COLO668 (cell line): ENCODE measurements at regions not wholly inside any gene's neighbourhood (a gene's known extent, or its start where the extent isn't known, plus 50 kb on each side); places are given as distances from the start of the nearest gene placed in this dataset.
A peak's percentile ranks its signal among the peaks of the same experiment; 100 is the strongest.

ENCODE experiments used
- DNase-seq: peaks from one replicate; lab custom pipeline; 2025; ENCODE audit not compliant: unreplicated experiment; lab: John Stamatoyannopoulos, UW

- no peak for DNase-seq
Observed at GRCh38 chr18:65326805-65327204, 424.0 kb upstream of the CDH7 start.

- DNase-seq, result no peak
Observed at GRCh38 chr18:65322895-65323294, 427.9 kb upstream of the CDH7 start.

GRCh38 chr18:65298422-65298821, 452.4 kb upstream of the CDH7 start:
- DNase-seq, result no peak

DNA sequence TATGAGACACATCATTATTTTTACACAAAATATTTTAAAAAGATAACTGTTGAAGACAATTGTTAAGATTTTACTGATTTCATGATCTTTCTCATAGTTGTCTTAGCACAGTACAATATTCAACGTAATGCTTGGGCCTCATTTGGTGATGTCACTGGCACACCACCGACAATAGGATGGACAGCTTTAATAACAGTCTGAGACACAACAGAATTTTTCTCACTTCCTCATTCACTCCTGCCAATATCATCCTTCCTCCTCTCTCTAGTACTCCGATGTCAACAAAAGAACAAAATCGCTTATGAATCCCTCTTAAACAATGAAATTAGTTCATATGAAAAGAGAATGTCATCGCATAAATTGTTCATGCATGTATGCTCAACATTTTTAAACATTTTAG, 461.9 kb upstream of the CDH7 start:
- DNase-seq, result no peak

DNA sequence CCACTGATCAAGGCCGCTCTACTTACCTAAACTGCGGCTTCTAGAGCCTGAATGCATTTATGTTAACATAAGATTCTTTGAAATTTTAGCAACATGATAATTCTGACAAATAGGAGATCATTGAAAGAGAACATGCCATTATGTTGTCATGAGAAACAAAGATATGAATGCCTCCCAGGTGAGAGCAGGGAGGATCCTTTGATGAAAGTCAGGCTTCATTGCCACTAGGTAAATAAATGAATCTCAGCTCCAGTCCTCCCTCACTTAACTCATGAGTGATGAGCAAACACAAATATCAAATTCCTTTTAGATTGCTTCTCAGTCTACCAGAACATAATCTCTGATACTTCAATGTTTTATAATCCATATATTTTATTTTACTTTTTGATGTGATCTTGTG, 463.2 kb upstream of the CDH7 start:
- DNase-seq, result peak; percentile 43

GRCh38 chr18:65282096-65282495, 468.7 kb upstream of the CDH7 start:
- DNase-seq, result no peak

GRCh38 chr18:65279668-65280305, 471.0 kb upstream of the CDH7 start:
- DNase-seq, result no peak

GRCh38 chr18:65278939-65279667, 471.7 kb upstream of the CDH7 start:
- no peak for DNase-seq

DNA sequence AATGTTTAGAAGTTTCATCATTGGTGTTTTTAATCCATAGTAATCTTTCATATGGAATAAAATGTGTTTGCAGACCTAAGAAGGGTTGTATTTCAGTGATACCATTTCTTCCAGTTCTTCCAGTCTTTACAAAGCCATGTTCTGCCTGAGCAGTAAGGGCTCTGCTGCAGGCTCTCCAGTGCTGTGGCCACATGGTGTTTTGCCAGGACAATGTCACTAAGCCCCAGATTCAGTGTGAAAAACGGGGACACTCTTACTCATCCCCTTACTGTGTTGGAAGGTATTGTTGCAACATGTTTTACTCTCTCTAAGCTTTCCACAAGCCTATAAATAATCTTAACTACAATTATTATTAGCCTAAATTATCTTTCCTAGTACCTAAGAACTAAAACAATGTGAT, 481.4 kb upstream of the CDH7 start:
- DNase-seq, result no peak

DNA sequence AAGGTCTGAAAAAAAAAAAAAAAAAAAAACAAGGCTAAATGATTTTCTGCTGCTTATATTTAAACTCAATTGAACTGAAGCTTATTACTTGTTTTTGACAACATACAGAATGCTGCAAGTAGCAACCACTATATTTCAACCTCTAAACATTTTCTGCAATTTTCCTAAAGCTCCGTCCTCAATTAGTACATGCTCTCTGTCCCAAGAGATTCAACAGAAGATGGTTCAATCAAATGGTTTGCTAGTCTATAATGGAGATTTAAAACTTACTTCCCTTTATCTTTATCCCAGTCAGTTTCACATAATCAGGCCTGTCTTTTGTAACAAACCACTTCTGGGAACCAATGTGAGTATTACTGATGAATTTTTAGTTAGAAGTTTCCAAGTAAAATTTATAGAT, 485.1 kb upstream of the CDH7 start:
- no peak for DNase-seq

DNA sequence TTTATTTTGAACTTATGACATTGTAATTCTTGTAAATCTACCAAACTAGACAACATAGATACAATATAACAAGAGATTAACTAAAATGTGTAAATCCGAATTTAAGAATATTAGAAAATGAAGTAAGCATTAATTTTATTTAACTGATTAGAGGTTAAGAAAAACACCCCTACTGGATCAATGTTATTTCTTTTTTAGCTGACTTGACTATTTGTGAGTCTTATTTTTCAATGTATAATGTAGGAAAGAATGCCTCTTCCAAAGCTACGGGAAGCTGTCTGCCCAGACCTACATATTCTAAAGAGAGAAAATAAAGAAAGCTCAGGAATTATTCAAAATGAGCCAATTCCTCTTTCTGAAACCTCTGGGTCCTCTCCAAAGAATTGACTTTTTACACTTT, 490.8 kb upstream of the CDH7 start:
- DNase-seq, result no peak

DNA sequence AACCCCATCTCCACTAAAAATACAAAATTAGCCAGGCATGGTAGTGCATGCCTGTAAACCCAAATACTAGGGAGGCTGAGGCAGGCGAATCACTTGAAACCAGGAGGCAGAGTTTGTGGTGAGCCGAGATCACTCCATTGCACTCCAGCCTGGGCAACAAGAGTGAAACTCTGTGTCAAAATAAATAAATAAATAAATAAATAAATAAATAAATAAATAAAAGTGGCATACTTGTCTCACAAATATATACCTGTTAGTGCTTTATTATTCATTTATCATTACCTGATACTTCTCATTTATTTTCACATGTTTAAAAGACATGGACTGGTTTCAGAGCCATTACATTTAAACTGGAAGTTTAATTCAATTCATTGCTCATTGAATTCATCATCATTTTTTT, 491.4 kb upstream of the CDH7 start:
- no peak for DNase-seq

- DNase-seq, result no peak
Observed at GRCh38 chr18:65257149-65257548, 493.7 kb upstream of the CDH7 start.

DNA sequence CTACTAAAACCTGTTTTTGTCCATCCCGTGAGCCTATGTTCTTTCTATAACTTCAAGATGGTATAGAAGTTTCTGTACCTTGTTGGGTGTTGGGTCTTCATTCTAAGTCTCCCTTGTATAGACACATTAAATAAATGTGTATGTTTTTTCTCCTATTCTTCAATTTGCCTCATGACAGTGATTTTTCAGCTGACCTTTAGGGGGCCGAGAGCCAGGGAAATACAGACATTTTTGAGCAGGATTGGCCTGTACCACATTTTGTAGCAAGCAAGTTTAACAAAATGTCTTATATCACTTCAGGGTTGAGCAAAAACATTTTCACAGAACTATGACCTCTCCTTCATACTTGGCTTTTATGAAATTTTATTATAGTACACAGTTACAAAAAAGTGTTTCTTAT, 495.4 kb upstream of the CDH7 start:
- no peak for DNase-seq

- no peak for DNase-seq
Observed at GRCh38 chr18:65239787-65240186, 511.0 kb upstream of the CDH7 start.

DNA sequence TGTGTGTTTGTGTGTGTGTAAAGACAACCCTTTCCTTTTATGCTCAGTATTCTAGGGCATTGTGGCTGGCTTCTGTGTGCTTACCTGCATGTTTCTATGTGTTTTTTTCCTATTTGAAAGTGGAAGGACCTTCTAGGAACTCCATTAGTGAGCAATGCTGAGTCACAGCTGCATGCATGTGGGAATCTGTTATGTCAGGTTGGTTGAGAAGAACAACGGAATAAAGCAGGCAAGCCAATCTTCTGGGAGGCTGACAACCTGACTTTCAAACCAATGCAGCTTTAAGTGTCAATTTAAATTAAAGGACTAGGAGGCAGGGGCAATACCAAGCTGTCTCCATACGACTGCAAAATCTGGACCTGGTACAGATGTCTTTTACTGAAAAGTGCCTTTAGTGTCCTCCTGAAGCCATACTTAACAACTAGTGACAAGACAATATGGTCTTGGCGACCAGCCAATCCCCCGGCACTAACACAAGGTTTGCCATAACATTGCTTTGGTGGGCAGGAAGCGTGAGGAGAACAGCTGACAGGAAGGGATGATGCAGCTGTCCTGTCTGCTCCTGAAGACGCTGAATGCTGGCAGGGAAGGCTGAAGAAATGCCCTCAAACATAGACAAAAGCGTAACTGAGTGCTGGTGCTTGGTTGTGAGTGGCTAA, 514.7 kb upstream of the CDH7 start:
- peak; percentile 84 for DNase-seq

DNA sequence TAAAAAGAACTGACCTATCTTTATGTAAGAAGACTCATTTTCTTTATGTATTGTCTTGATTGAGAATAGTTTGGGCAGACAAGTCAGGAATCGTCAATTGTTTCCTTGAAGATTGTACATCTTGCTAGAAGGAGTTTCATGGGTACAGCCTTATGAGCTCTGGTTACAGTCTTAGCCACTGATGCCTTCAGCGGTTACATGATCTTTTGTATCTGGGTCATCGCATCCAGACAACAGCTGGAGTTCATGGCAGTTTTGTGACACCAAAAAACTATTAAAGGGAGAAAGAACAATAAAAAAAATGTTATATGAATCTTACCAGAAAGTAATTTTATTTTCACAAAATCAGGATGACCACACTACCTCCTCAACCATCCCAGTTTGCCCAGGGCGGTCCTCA, 520.5 kb upstream of the CDH7 start:
- no peak for DNase-seq

DNA sequence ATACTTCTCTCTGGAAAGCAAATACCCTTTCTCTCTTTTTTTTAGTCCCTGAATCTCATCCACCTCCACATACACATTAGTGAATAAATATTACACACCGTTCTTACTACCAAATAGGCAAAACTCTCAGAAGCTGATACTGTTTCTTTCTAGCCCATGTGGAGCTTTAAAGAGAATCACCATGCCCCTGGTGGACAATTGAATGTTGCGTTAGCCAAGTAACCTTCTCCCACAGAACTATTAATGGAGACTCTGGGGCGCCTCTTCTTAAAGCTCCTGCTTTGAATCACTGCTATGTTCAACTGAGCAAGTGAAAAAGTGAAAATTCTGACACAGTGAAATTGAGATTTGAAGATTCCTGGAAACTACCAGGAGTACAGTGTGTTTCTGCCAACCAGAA, 522.8 kb upstream of the CDH7 start:
- DNase-seq, result no peak

DNA sequence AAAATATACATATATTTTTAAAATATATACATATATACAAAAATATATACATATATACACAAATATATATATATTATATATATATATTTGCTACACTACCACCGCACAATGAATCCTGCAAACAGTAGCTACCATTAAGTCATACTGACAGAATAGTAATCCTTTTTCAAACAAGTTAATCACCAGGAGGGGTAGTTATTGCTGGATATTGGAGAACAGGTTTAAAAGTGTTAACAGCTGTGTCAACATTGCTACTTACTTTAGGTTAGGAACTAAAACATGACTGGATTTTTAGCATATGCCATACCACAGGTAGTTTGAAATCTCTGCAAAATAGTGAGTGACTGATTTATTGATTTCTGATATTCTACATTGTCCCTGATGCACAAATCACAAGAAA, 529.1 kb upstream of the CDH7 start:
- no peak for DNase-seq

- DNase-seq, result no peak
Observed at GRCh38 chr18:65221115-65221514, 529.7 kb upstream of the CDH7 start.

- no peak for DNase-seq
Observed at GRCh38 chr18:65215865-65216466, 534.8 kb upstream of the CDH7 start.

GRCh38 chr18:65214456-65214855, 536.4 kb upstream of the CDH7 start:
- no peak for DNase-seq
